ENCODE measurements at regions not wholly inside any gene's neighbourhood (a gene's known extent, or its start where the extent isn't known, plus 50 kb on each side); places are given as distances from the start of the nearest gene placed in this dataset.
A peak's percentile ranks its signal among the peaks of the same experiment; 100 is the strongest.
"Not testable (repeated sequence)": the region's sequence is repeated elsewhere in the genome, so short reads cannot be mapped to it uniquely, and the experiment has no call there.

DNA sequence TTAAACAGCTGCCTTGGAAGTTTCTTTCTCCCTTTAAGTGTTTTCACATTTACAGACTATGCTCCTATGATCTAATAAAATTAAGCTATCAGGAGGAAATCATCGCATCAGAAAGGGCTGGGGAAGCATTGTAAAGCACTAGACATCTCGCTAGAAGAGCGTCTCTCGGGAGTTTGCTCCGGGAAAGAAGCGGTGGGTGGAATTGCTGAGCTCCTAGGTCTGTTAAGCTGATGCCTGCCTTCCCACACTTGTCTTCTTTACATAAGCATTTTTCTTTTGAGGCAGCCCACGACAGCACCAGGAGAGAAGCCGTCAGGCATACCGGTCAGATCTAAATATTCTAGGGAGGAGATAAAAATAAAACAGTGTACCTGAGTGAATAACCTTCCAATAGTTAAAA, 541.7 kb upstream of the TUSC1 start:
- Histone ChIP-seq H3K9me3 (ENCODE audit: control insufficient read depth in 2 of 2, low read length in 2 of 2) (no peaks in the 10 kb centered on the region), H3K27ac (ENCODE audit: low read length) (no peak overlapping the region), H3K27me3 (ENCODE audit: control insufficient read depth in 1 of 2, insufficient read depth in 2 of 2, low read length in 2 of 2) (no peaks in the 10 kb centered on the region), H3K4me1 (ENCODE audit: control insufficient read depth, insufficient read depth, low read length) (no peaks in the 10 kb centered on the region), H3K4me3 (ENCODE audit: low read length in 2 of 2) (no peak overlapping the region), H3K36me3 (ENCODE audit: control insufficient read depth in 2 of 2, insufficient read depth in 2 of 2, low read length in 2 of 2) (no peaks in the 10 kb centered on the region), H3K9ac (ENCODE audit: low read length in 2 of 2) (no peak overlapping the region)

DNA sequence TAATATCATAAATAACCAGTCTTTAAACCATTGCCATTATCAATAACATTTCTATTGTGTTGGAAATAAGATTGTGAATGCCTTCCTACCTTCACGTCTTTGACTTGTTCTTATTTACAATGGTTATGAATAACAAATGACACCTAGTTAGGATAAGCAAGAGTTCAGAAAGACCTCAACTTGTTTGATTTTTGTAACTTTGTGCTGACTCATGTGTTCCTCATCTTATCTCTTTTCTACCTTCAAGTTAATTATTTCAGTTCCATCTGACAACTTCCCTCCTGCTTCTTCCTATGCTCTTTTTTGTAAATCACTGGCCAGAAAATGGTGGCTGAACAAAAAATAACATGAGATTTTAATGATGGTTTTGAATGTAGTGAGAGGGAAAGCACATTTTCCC, 538.5 kb upstream of the TUSC1 start:
- Histone ChIP-seq H3K27ac (ENCODE audit: low read length) (no peak overlapping the region), H3K9me3 (ENCODE audit: control insufficient read depth in 2 of 2, low read length in 2 of 2) (no peaks in the 10 kb centered on the region), H3K27me3 (ENCODE audit: control insufficient read depth in 1 of 2, insufficient read depth in 2 of 2, low read length in 2 of 2) (no peaks in the 10 kb centered on the region), H3K4me1 (ENCODE audit: control insufficient read depth, insufficient read depth, low read length) (no peaks in the 10 kb centered on the region), H3K9ac (ENCODE audit: low read length in 2 of 2) (no peak overlapping the region), H3K36me3 (ENCODE audit: control insufficient read depth in 2 of 2, insufficient read depth in 2 of 2, low read length in 2 of 2) (no peaks in the 10 kb centered on the region), H3K4me3 (ENCODE audit: low read length in 2 of 2) (no peak overlapping the region)

- not testable (repeated sequence) for H3K27me3 ChIP-seq (ENCODE audit: control insufficient read depth in 1 of 2, insufficient read depth in 2 of 2, low read length in 2 of 2); H3K4me1 ChIP-seq (ENCODE audit: control insufficient read depth, insufficient read depth, low read length); H3K36me3 ChIP-seq (ENCODE audit: control insufficient read depth in 2 of 2, insufficient read depth in 2 of 2, low read length in 2 of 2); H3K9me3 ChIP-seq (ENCODE audit: control insufficient read depth in 2 of 2, low read length in 2 of 2); H3K27ac ChIP-seq (ENCODE audit: low read length); H3K4me3 ChIP-seq (ENCODE audit: low read length in 2 of 2); H3K9ac ChIP-seq (ENCODE audit: low read length in 2 of 2)
These were observed 536.6 kb upstream of the TUSC1 start for GRCh38 chr9:26214713-26215444.

- no peak overlapping the region for H3K27ac ChIP-seq (ENCODE audit: low read length)
- no peaks in the 10 kb centered on the region for H3K36me3 ChIP-seq (ENCODE audit: control insufficient read depth in 2 of 2, insufficient read depth in 2 of 2, low read length in 2 of 2)
- H3K4me1 ChIP-seq (ENCODE audit: control insufficient read depth, insufficient read depth, low read length), result no peaks in the 10 kb centered on the region
- H3K9ac ChIP-seq (ENCODE audit: low read length in 2 of 2), result no peak overlapping the region
- peak overlapping the region in 1 of 2 donors; percentile 40 for H3K4me3 ChIP-seq (ENCODE audit: low read length in 2 of 2)
- no peaks in the 10 kb centered on the region for H3K9me3 ChIP-seq (ENCODE audit: control insufficient read depth in 2 of 2, low read length in 2 of 2)
- no peaks in the 10 kb centered on the region for H3K27me3 ChIP-seq (ENCODE audit: control insufficient read depth in 1 of 2, insufficient read depth in 2 of 2, low read length in 2 of 2)
These were observed 532.2 kb upstream of the TUSC1 start for GRCh38 chr9:26210338-26210851.

DNA sequence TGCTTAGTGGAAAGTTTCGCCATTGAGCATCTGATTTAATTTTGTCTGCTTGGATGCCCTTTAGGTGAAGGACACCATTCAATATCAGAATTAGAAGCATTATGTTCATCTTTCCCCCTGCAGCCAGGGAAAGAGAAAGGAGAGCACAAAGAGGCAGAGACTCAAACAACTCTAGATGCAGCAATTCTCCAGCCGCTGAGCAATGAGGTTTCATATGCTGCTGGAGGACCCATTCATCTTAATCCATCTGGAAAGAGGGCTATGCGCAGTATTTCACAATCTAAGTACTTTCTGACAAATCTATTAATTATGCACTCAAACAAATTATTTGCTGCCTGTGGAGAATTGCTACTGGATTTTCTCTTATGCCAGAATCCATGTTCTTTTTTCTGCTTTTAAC, 527.0 kb upstream of the TUSC1 start:
- Histone ChIP-seq H3K4me3 (ENCODE audit: low read length in 2 of 2) (no peak overlapping the region), H3K36me3 (ENCODE audit: control insufficient read depth in 2 of 2, insufficient read depth in 2 of 2, low read length in 2 of 2) (no peaks in the 10 kb centered on the region), H3K9ac (ENCODE audit: low read length in 2 of 2) (no peak overlapping the region), H3K27ac (ENCODE audit: low read length) (no peak overlapping the region), H3K4me1 (ENCODE audit: control insufficient read depth, insufficient read depth, low read length) (no peaks in the 10 kb centered on the region), H3K27me3 (ENCODE audit: control insufficient read depth in 1 of 2, insufficient read depth in 2 of 2, low read length in 2 of 2) (no peaks in the 10 kb centered on the region), H3K9me3 (ENCODE audit: control insufficient read depth in 2 of 2, low read length in 2 of 2) (no peaks in the 10 kb centered on the region)

- H3K4me1 ChIP-seq (ENCODE audit: control insufficient read depth, insufficient read depth, low read length), result no peaks in the 10 kb centered on the region
- no peaks in the 10 kb centered on the region for H3K27me3 ChIP-seq (ENCODE audit: control insufficient read depth in 1 of 2, insufficient read depth in 2 of 2, low read length in 2 of 2)
- peaks cover 0 to 9% of the 10 kb centered on the region in 2 donors for H3K9me3 ChIP-seq (ENCODE audit: control insufficient read depth in 2 of 2, low read length in 2 of 2)
- H3K4me3 ChIP-seq (ENCODE audit: low read length in 2 of 2), result no peak overlapping the region
- H3K9ac ChIP-seq (ENCODE audit: low read length in 2 of 2), result no peak overlapping the region
- H3K27ac ChIP-seq (ENCODE audit: low read length), result no peak overlapping the region
- H3K36me3 ChIP-seq (ENCODE audit: control insufficient read depth in 2 of 2, insufficient read depth in 2 of 2, low read length in 2 of 2), result no peaks in the 10 kb centered on the region
These were observed 515.0 kb upstream of the TUSC1 start for GRCh38 chr9:26193237-26193636.

GRCh38 chr9:26191711-26192110, 513.5 kb upstream of the TUSC1 start:
- H3K4me1 ChIP-seq (ENCODE audit: control insufficient read depth, insufficient read depth, low read length), result no peaks in the 10 kb centered on the region
- no peak overlapping the region for H3K4me3 ChIP-seq (ENCODE audit: low read length in 2 of 2)
- H3K9me3 ChIP-seq (ENCODE audit: control insufficient read depth in 2 of 2, low read length in 2 of 2), result peaks cover 0 to 9% of the 10 kb centered on the region in 2 donors
- no peak overlapping the region for H3K27ac ChIP-seq (ENCODE audit: low read length)
- H3K36me3 ChIP-seq (ENCODE audit: control insufficient read depth in 2 of 2, insufficient read depth in 2 of 2, low read length in 2 of 2), result no peaks in the 10 kb centered on the region
- H3K27me3 ChIP-seq (ENCODE audit: control insufficient read depth in 1 of 2, insufficient read depth in 2 of 2, low read length in 2 of 2), result no peaks in the 10 kb centered on the region
- no peak overlapping the region for H3K9ac ChIP-seq (ENCODE audit: low read length in 2 of 2)

GRCh38 chr9:26181836-26182235, 503.6 kb upstream of the TUSC1 start:
- Histone ChIP-seq H3K4me1 (ENCODE audit: control insufficient read depth, insufficient read depth, low read length) (no peaks in the 10 kb centered on the region), H3K27ac (ENCODE audit: low read length) (no peak overlapping the region), H3K4me3 (ENCODE audit: low read length in 2 of 2) (no peak overlapping the region), H3K9me3 (ENCODE audit: control insufficient read depth in 2 of 2, low read length in 2 of 2) (no peaks in the 10 kb centered on the region), H3K36me3 (ENCODE audit: control insufficient read depth in 2 of 2, insufficient read depth in 2 of 2, low read length in 2 of 2) (no peaks in the 10 kb centered on the region), H3K27me3 (ENCODE audit: control insufficient read depth in 1 of 2, insufficient read depth in 2 of 2, low read length in 2 of 2) (no peaks in the 10 kb centered on the region), H3K9ac (ENCODE audit: low read length in 2 of 2) (no peak overlapping the region)

GRCh38 chr9:26176628-26177027, 498.4 kb upstream of the TUSC1 start:
- Histone ChIP-seq H3K9ac (ENCODE audit: low read length in 2 of 2) (no peak overlapping the region), H3K4me1 (ENCODE audit: control insufficient read depth, insufficient read depth, low read length) (no peaks in the 10 kb centered on the region), H3K27ac (ENCODE audit: low read length) (no peak overlapping the region), H3K4me3 (ENCODE audit: low read length in 2 of 2) (no peak overlapping the region), H3K9me3 (ENCODE audit: control insufficient read depth in 2 of 2, low read length in 2 of 2) (no peaks in the 10 kb centered on the region), H3K27me3 (ENCODE audit: control insufficient read depth in 1 of 2, insufficient read depth in 2 of 2, low read length in 2 of 2) (no peaks in the 10 kb centered on the region), H3K36me3 (ENCODE audit: control insufficient read depth in 2 of 2, insufficient read depth in 2 of 2, low read length in 2 of 2) (no peaks in the 10 kb centered on the region)

DNA sequence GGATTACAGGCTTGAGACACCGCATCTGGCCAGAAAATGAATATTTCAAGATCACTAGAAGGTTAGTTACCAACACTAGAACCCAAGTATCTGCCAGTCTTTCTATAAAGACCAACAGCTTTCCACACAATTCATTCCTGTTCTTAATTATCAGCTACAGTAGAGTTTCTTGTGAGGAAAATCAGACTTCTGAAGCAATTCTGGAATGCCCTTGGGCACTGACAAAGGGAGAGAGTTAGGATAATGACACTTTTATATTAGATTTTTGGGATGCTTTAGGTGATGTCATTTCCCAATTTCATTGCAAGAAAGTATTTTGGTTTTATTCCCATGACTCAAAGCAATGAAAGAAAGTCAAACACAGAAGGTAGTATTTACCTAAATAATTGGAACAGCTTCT, 497.0 kb upstream of the TUSC1 start:
- H3K4me1 ChIP-seq (ENCODE audit: control insufficient read depth, insufficient read depth, low read length), result no peaks in the 10 kb centered on the region
- H3K36me3 ChIP-seq (ENCODE audit: control insufficient read depth in 2 of 2, insufficient read depth in 2 of 2, low read length in 2 of 2), result no peaks in the 10 kb centered on the region
- no peaks in the 10 kb centered on the region for H3K27me3 ChIP-seq (ENCODE audit: control insufficient read depth in 1 of 2, insufficient read depth in 2 of 2, low read length in 2 of 2)
- H3K9me3 ChIP-seq (ENCODE audit: control insufficient read depth in 2 of 2, low read length in 2 of 2), result no peaks in the 10 kb centered on the region
- H3K9ac ChIP-seq (ENCODE audit: low read length in 2 of 2), result no peak overlapping the region
- no peak overlapping the region for H3K4me3 ChIP-seq (ENCODE audit: low read length in 2 of 2)
- no peak overlapping the region for H3K27ac ChIP-seq (ENCODE audit: low read length)

DNA sequence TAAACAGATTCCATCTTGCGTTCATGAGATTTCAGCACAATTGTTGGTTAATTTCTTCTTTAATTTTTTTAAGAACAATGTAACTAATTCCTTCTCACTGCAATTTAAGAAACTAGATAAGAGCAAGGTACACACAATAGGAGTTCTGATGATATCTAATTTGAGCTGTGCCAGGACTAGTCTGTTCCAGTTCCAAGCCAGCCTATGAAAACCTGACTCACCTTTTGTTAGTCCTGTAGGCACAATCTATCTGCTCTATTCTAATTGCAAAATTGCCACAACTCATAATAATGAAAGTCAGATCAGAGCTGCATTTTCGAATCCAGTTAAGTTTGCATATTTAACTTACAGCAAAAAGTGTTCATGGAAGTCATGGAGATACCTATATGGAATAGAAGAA, 494.1 kb upstream of the TUSC1 start:
- H3K9ac ChIP-seq (ENCODE audit: low read length in 2 of 2), result no peak overlapping the region
- H3K27me3 ChIP-seq (ENCODE audit: control insufficient read depth in 1 of 2, insufficient read depth in 2 of 2, low read length in 2 of 2), result no peaks in the 10 kb centered on the region
- no peaks in the 10 kb centered on the region for H3K36me3 ChIP-seq (ENCODE audit: control insufficient read depth in 2 of 2, insufficient read depth in 2 of 2, low read length in 2 of 2)
- H3K4me1 ChIP-seq (ENCODE audit: control insufficient read depth, insufficient read depth, low read length), result no peaks in the 10 kb centered on the region
- H3K27ac ChIP-seq (ENCODE audit: low read length), result no peak overlapping the region
- H3K4me3 ChIP-seq (ENCODE audit: low read length in 2 of 2), result no peak overlapping the region
- no peaks in the 10 kb centered on the region for H3K9me3 ChIP-seq (ENCODE audit: control insufficient read depth in 2 of 2, low read length in 2 of 2)
